ENCODE measurements at regions not wholly inside any gene's neighbourhood (a gene's known extent, or its start where the extent isn't known, plus 50 kb on each side); places are given as distances from the start of the nearest gene placed in this dataset.

DNA sequence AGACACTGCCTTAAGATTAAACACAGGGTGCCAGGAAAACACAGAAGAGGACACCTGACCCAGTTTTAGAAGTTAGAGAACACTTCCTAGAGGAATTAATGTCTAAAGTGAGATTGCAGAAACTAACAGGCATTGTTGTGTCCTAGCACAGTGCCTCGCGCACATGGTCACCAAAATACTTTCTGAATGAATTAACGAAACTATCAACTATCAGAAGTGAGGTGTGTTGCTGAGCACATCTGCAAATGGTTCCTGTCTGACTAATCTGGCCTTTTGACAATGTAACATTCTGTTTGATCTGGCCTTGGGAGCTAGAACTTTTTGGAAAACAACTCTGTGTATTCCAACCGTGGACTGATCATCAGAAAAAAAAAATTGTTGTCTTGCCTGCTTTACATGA, 556.8 kb upstream of the LCORL start:
- CTCF ChIA-PET, result no interaction called here
- H2AFZ ChIP-seq (ENCODE audit: low read depth), result no peak overlapping the region
- no peak for DNase-seq
- no peaks in the 10 kb centered on the region for H3K9me3 ChIP-seq
- H3K27ac ChIP-seq (ENCODE audit: low read depth in 2 of 2, low read length in 1 of 2), result no peak overlapping the region
- POLR2A ChIA-PET, result no interaction called here
- no peaks in the 10 kb centered on the region; a peak in 1 of 4 replicates for H3K4me1 ChIP-seq (ENCODE audit: control insufficient read depth in 1 of 2, insufficient read depth in 2 of 2, low read depth in 1 of 2, low read length in 1 of 2)
- H3K36me3 ChIP-seq (replicated peaks in 1 of 2; ENCODE audit: control insufficient read depth in 1 of 2, insufficient read depth in 2 of 2, low read length in 1 of 2), result no peaks in the 10 kb centered on the region
- H3K27me3 ChIP-seq (ENCODE audit: insufficient read depth), result no peaks in the 10 kb centered on the region
- TF ChIP-seq SIN3A (IDR thresholded peaks at IDR 0.05; ENCODE audit: borderline replicate concordance, low read depth, low read length) (no peak), ELF1 (IDR thresholded peaks at IDR 0.05) (no peak), GATA2 (CRISPR knock-in tag; IDR thresholded peaks at IDR 0.05) (no peak), SMC3 (IDR thresholded peaks at IDR 0.05; ENCODE audit: low read depth, low read length) (no peak), FOXM1 (IDR thresholded peaks at IDR 0.05; ENCODE audit: low read depth) (no peak), TCF12 (IDR thresholded peaks at IDR 0.05) (no peak), TAF1 (IDR thresholded peaks at IDR 0.05; ENCODE audit: borderline replicate concordance, low read depth, low read length) (no peak), TEAD4 (IDR thresholded peaks at IDR 0.05; ENCODE audit: borderline replicate concordance, insufficient read depth) (no peak), RCOR1 (IDR thresholded peaks at IDR 0.05; ENCODE audit: low read length) (no peak), POLR2AphosphoS5 (IDR thresholded peaks at IDR 0.05; ENCODE audit: low read depth, low read length) (no peak), MXI1 (IDR thresholded peaks at IDR 0.05; ENCODE audit: low read depth, low read length) (no peak)
- TF ChIP-seq, protein P1, sequence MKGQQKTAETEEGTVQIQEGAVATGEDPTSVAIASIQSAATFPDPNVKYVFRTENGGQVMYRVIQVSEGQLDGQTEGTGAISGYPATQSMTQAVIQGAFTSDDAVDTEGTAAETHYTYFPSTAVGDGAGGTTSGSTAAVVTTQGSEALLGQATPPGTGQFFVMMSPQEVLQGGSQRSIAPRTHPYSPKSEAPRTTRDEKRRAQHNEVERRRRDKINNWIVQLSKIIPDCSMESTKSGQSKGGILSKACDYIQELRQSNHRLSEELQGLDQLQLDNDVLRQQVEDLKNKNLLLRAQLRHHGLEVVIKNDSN (IDR thresholded peaks at IDR 0.05; ENCODE audit: borderline replicate concordance, low read depth), result no peak
- TF ChIP-seq, protein P2, sequence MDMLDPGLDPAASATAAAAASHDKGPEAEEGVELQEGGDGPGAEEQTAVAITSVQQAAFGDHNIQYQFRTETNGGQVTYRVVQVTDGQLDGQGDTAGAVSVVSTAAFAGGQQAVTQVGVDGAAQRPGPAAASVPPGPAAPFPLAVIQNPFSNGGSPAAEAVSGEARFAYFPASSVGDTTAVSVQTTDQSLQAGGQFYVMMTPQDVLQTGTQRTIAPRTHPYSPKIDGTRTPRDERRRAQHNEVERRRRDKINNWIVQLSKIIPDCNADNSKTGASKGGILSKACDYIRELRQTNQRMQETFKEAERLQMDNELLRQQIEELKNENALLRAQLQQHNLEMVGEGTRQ (IDR thresholded peaks at IDR 0.05; ENCODE audit: borderline replicate concordance, low read depth, low read length), result no peak
- TF ChIP-seq, protein P3, sequence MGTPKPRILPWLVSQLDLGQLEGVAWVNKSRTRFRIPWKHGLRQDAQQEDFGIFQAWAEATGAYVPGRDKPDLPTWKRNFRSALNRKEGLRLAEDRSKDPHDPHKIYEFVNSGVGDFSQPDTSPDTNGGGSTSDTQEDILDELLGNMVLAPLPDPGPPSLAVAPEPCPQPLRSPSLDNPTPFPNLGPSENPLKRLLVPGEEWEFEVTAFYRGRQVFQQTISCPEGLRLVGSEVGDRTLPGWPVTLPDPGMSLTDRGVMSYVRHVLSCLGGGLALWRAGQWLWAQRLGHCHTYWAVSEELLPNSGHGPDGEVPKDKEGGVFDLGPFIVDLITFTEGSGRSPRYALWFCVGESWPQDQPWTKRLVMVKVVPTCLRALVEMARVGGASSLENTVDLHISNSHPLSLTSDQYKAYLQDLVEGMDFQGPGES (IDR thresholded peaks at IDR 0.05; ENCODE audit: low read depth, low read length), result no peak
- TF ChIP-seq, protein P4, sequence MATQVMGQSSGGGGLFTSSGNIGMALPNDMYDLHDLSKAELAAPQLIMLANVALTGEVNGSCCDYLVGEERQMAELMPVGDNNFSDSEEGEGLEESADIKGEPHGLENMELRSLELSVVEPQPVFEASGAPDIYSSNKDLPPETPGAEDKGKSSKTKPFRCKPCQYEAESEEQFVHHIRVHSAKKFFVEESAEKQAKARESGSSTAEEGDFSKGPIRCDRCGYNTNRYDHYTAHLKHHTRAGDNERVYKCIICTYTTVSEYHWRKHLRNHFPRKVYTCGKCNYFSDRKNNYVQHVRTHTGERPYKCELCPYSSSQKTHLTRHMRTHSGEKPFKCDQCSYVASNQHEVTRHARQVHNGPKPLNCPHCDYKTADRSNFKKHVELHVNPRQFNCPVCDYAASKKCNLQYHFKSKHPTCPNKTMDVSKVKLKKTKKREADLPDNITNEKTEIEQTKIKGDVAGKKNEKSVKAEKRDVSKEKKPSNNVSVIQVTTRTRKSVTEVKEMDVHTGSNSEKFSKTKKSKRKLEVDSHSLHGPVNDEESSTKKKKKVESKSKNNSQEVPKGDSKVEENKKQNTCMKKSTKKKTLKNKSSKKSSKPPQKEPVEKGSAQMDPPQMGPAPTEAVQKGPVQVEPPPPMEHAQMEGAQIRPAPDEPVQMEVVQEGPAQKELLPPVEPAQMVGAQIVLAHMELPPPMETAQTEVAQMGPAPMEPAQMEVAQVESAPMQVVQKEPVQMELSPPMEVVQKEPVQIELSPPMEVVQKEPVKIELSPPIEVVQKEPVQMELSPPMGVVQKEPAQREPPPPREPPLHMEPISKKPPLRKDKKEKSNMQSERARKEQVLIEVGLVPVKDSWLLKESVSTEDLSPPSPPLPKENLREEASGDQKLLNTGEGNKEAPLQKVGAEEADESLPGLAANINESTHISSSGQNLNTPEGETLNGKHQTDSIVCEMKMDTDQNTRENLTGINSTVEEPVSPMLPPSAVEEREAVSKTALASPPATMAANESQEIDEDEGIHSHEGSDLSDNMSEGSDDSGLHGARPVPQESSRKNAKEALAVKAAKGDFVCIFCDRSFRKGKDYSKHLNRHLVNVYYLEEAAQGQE (IDR thresholded peaks at IDR 0.05; ENCODE audit: low read depth, low read length), result no peak
- TF ChIP-seq, protein P5, sequence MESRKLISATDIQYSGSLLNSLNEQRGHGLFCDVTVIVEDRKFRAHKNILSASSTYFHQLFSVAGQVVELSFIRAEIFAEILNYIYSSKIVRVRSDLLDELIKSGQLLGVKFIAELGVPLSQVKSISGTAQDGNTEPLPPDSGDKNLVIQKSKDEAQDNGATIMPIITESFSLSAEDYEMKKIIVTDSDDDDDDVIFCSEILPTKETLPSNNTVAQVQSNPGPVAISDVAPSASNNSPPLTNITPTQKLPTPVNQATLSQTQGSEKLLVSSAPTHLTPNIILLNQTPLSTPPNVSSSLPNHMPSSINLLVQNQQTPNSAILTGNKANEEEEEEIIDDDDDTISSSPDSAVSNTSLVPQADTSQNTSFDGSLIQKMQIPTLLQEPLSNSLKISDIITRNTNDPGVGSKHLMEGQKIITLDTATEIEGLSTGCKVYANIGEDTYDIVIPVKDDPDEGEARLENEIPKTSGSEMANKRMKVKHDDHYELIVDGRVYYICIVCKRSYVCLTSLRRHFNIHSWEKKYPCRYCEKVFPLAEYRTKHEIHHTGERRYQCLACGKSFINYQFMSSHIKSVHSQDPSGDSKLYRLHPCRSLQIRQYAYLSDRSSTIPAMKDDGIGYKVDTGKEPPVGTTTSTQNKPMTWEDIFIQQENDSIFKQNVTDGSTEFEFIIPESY (IDR thresholded peaks at IDR 0.05; ENCODE audit: borderline replicate concordance, low read depth), result no peak
- WGBS (ENCODE audit: low lambda C conversion rate), result 37% methylated on average over 4 of the region's 4 CpGs
- H3F3A ChIP-seq (replicated peaks; ENCODE audit: insufficient read depth), result peaks cover 5% of the 10 kb centered on the region
- H4K20me1 ChIP-seq (ENCODE audit: insufficient read depth), result no peaks in the 10 kb centered on the region
- no peak overlapping the region for H3K4me3 ChIP-seq (ENCODE audit: low read depth in 2 of 2, low read length in 1 of 2)
- no peak overlapping the region for H3K4me2 ChIP-seq
- no peaks in the 10 kb centered on the region for H3K79me2 ChIP-seq (ENCODE audit: insufficient read depth)
- H3K9ac ChIP-seq, result no peak overlapping the region
- no peaks in the 10 kb centered on the region for H3K9me2 ChIP-seq

All from SK-N-SH (cell line).